ENCODE measurements at regions not wholly inside any gene's neighbourhood (a gene's known extent, or its start where the extent isn't known, plus 50 kb on each side); places are given as distances from the start of the nearest gene placed in this dataset.

GRCh38 chr10:3668966-3669330, 116.1 kb downstream of the KLF6 start:
- TF ChIP-seq CTCF (IDR thresholded peaks at IDR 0.05; ENCODE audit: low read depth, low read length) (no peak), POLR2A (IDR thresholded peaks at IDR 0.05; ENCODE audit: extremely low read depth, insufficient read length) (no peak), MYC (IDR thresholded peaks at IDR 0.05; ENCODE audit: low read depth, low read length) (no peak), MAX (IDR thresholded peaks at IDR 0.05; ENCODE audit: low read depth, low read length) (no peak)
